HFF-Myc (cell line): ENCODE measurements at regions not wholly inside any gene's neighbourhood (a gene's known extent, or its start where the extent isn't known, plus 50 kb on each side); places are given as distances from the start of the nearest gene placed in this dataset.

Experiments
- DNase-seq: peaks from one replicate; pipeline ENCODE4 v3.0.0-alpha.2; 2011; ENCODE audit warnings: low read depth; ENCODE audit errors: extremely low read depth
- H3K4me3 ChIP-seq: replicated peaks from 2 replicates; pipeline ENCODE4 v1.5.1; 2011; ENCODE audit warnings: low read depth, mild to moderate bottlenecking, control low read depth, low read length
- CTCF ChIP-seq: IDR thresholded peaks from 2 replicates; pipeline ENCODE4 v1.5.1; 2012; ENCODE audit warnings: mild to moderate bottlenecking, low read depth, low read length, control low read depth; ENCODE audit errors: missing control alignments

- no peak for DNase-seq
- H3K4me3 ChIP-seq = no peak overlapping the region
- no peak for TF ChIP-seq CTCF
Observed at GRCh38 chr1:116835161-116835560, 74.6 kb upstream of the PTGFRN start.

GRCh38 chr1:116836099-116836498, 73.6 kb upstream of the PTGFRN start:
- no peak overlapping the region for H3K4me3 ChIP-seq
- no peak for DNase-seq
- TF ChIP-seq CTCF = no peak

- TF ChIP-seq CTCF = no peak
- no peak for DNase-seq
- no peak overlapping the region for H3K4me3 ChIP-seq
Observed at GRCh38 chr1:116841569-116842344, 68.0 kb upstream of the PTGFRN start.

- DNase-seq = no peak
- peak; percentile 18 for TF ChIP-seq CTCF
Observed at GRCh38 chr1:116842654-116843053, 67.1 kb upstream of the PTGFRN start.

GRCh38 chr1:116844775-116845174, 64.9 kb upstream of the PTGFRN start:
- no peak for TF ChIP-seq CTCF
- H3K4me3 ChIP-seq = no peak overlapping the region
- DNase-seq = no peak

More at GRCh38 chr1:116842654-116843053, 67.1 kb upstream of the PTGFRN start:
- H3K4me3 ChIP-seq = no peak overlapping the region

- no peak for DNase-seq
- TF ChIP-seq CTCF = no peak
- no peak overlapping the region for H3K4me3 ChIP-seq
Observed at GRCh38 chr1:116847190-116847589, 62.5 kb upstream of the PTGFRN start.
